ENCODE measurements at regions not wholly inside any gene's neighbourhood (a gene's known extent, or its start where the extent isn't known, plus 50 kb on each side); places are given as distances from the start of the nearest gene placed in this dataset.

GRCh38 chr1:58030456-58030855, 516.1 kb downstream of the OMA1 start:
- no peak for TF ChIP-seq POLR2A (IDR thresholded peaks at IDR 0.05)
- TF ChIP-seq CTCF (IDR thresholded peaks at IDR 0.05), result no peak

All from Peyer's patch (tissue), 4 donors.